Fibroblast of gingiva (primary cell): ENCODE measurements at regions not wholly inside any gene's neighbourhood (a gene's known extent, or its start where the extent isn't known, plus 50 kb on each side); places are given as distances from the start of the nearest gene placed in this dataset.
"Not testable (repeated sequence)": the region's sequence is repeated elsewhere in the genome, so short reads cannot be mapped to it uniquely, and the experiment has no call there.

Experiments
- DNase-seq: peaks from one replicate; pipeline ENCODE4 v3.0.0-alpha.2; 2011; ENCODE audit warnings: low read depth

GRCh38 chr4:177802661-177803060 is 360.4 kb upstream of the AGA start:
- no peak for DNase-seq

DNA sequence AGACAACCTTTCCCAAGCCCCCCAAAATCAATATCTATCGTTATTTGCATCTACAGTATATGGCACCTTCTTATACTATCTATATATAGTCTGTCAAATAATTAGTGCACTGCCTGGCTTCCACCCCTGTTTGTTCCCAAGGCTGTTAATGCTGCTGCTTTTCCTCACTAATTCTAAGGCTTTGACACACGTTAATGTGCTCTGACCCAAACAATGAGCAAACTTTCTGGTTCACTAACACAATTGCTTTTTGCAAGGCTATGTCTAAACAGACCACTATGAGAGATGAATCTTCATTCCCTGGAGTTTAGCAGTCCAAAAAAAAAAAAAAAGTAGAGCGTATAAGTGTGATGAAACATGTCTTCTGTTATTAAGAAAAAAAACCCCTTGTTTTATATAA is 360.9 kb upstream of the AGA start:
- no peak for DNase-seq

GRCh38 chr4:177809791-177810190 is 367.6 kb upstream of the AGA start:
- DNase-seq: no peak

- no peak for DNase-seq
These were observed 368.0 kb upstream of the AGA start for GRCh38 chr4:177810220-177810619.

- DNase-seq: not testable (repeated sequence)
These were observed 376.2 kb upstream of the AGA start for GRCh38 chr4:177818392-177818791.

DNA sequence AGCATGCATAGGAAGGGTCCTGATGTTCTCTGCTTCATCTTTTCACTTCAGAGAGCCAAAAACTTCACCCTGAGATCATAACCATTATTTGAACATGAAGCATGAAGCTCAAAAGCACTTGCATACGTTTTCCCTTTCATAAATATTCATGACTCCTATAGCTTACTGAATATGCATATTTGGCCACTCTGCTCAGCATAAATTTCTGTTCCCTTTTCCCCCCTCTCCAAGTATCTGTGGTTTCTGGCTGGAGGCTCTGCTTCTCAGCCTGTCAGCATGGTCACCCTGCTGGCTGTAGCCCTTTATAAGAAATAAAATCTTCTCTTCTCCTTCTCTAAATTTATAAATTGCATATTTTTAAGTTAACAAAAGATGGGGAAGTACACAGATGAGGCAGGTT is 384.7 kb upstream of the AGA start:
- DNase-seq: no peak

DNA sequence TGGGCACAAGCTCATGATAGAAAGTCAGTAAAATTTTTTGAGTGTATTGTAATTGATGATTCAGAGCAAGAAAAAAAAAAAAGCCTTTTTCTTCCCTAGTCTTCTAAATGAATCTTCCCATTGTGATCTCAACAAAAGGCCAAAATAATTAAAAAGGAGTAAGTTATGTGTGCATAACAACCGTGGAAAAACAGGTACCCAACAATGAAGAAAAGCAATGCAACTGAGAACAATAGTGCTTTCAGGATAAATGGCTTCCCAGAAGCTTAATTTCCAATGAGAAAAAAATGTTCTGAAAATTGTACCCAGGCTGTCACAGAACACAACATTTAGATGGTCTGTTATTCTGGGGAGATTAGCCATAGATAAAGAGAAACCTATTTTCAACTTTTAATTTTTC is 399.0 kb upstream of the AGA start:
- DNase-seq: no peak

DNA sequence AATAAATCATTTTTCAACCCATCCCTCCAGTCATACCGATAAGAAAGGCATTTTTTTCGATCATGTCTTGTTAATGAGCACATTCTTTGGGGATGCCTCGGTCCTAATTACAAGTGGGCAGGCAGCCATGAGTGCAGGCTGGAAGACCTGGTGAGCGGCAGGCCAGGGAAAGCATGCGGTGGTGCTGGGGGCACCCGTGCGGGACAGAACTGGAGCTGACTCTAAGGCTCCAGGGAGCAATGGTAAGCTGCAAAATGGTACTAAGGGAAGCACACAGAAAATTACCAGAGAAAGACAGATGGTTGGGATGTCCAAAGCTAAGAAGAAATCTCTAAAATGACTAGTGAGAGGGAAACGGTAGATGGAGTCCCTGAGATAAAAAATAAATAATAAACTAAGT is 411.0 kb upstream of the AGA start:
- no peak for DNase-seq

DNA sequence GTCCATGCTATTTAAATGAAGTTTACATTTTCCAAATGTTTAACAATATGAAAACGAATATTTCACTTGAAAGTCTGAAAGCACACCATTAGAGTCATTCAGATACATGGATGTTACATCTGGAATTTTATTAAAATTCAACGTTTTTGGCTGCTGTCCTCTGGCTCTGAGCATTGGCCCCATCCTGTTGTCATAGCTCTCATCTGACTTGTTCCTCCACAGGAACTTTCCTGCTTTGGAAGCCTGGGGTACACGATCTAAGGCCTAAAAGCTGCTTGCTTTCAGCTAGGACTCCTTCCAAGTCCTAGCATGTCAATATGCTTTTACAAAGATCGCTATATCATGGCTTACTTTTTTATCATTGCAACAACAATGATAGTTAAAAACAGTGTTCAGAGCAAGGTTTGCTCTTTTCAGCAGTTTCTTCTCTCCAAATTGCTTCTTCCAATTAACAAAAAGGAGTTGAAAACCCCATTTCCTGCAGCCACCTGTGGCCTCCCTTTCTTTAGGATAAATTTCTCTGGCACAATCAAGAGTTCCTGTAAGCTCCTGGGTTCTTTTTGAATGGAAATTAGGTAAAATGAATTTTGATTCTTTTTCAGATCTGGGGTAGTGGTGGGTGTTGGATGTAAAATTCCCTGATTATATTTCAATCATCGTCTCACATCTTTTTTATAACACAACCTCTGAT is 413.4 kb upstream of the AGA start:
- no peak for DNase-seq

DNA sequence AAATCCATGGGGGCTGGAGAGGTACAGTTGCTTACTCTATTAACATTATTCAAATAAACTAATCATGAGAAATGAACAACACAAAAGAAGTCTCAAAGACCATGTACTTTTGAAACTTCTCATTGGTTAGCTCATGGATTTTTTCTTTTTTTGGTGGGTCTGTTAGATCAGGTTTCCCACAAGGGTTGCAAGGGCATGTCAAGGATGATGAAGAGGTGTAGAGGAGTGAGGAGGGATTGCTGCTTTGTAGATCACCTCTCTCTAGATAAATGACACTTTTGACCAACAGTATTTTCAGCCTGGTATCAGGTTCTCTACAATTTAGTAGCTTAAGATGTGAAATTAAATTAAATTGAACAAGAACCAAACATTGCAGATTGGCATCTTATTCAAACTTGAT is 417.9 kb upstream of the AGA start:
- no peak for DNase-seq

DNA sequence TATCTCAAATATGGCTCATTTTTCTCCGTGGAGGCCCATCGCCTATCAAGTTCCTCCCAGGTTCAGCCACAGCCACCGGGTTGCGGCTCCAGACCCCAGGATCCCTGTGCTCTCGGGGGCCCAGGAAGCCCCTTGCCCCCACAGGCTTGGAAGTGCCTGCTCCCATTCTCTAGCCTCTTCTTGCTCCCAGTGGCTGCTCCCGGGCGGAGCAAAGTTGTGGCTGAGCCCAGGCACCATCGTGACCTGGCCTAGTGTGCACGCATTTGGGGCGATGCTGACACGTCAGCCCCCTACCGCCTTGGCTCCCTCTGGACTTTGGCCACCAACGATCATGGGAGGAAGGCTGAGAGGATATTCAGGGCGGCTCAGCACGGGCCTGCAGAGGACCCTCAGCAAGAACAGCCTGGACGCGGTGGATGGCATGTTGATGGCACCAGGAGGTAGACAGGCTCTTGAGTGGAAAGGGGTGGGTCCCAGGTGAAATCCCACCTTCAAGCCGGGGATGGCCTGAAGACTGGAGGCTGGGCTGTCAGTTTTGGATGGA is 419.4 kb upstream of the AGA start:
- no peak for DNase-seq

DNA sequence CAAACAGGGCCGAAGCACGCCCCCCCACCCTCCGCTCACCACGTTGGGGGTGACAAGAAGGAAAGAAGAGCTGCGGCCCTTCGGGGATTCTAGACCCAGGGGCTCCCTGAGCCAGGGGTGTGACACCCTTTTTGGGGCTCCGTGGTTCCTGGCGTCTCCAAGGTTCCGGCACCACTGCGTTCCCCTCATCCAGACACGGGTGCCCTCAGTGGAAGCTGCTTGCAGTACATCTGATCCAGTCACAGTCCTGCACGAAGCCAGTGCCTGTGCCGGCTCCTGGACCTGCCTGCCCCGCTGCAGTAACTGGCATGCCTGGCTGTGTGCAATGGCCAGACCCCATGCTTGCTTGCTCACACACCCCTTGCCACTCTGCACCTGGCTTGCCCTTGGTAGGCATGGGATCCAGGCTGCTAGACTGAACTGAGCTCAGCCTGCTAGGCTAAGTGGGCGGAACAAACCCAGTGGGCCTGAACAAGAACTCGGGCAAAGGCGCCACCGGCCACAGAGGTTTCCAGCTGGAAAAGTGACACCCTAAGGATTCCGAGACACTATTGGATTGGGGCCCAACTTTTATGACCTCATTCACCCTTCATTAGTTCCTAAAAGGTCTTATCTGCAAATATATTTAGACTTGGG is 420.4 kb upstream of the AGA start:
- DNase-seq: no peak

DNA sequence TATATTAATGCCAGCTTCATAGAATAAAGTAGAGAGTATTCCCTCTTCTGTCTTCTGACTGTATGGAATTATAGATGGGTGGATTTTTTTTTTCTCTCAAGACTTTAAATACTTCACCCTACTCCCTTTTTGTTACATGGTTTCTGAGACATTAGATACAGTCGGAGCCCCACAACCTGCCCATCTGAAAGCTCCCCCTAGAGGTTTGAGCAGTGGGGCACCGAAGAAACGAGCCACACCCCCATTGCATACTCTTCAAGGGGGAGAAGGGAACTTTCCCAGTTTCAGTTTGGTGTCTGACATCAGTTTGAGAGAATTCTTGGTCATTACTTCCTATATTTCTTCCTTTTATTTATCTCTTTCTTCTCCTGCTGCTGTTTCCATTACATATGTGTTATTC is 437.6 kb upstream of the AGA start:
- DNase-seq: no peak

DNA sequence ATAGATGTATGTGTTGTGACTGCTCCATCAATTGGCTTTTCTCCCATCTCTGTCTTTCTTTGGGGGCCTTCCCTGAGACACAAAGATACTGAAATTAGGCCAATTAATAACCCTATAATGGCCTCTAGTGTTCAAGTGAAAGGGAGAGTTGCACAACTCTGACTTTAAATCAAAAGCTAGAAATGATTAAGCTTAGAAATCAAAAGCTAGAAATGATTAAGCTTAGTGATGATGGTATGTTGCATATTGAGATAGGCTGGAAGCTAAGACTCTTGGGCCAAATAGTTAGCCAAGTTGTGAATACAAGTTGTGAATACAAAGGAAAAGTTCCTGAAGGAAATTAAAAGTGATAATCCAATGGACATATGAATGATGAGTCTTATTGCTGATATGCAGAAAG is 452.9 kb upstream of the AGA start:
- DNase-seq: no peak

DNA sequence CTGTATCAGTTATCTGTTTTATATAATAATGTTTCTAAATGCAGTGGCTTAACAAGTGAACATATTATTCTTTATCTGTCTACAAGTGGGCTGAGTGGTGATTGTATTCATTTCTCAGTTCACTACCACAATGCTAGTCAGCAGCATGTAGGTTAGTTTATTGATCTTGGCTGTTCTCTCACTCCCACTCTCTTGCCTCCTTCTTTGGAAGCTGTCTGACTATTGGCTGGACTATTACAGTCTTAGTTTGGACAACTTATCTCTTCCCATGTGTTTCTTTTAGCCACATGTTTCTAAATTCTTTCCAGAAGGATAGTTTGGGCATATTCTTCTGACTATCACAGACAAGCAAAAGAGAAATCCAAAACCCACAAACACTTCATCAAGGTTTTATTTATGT is 459.5 kb upstream of the AGA start:
- DNase-seq: no peak

- DNase-seq: no peak
These were observed 460.1 kb upstream of the AGA start for GRCh38 chr4:177902386-177902785.

DNA sequence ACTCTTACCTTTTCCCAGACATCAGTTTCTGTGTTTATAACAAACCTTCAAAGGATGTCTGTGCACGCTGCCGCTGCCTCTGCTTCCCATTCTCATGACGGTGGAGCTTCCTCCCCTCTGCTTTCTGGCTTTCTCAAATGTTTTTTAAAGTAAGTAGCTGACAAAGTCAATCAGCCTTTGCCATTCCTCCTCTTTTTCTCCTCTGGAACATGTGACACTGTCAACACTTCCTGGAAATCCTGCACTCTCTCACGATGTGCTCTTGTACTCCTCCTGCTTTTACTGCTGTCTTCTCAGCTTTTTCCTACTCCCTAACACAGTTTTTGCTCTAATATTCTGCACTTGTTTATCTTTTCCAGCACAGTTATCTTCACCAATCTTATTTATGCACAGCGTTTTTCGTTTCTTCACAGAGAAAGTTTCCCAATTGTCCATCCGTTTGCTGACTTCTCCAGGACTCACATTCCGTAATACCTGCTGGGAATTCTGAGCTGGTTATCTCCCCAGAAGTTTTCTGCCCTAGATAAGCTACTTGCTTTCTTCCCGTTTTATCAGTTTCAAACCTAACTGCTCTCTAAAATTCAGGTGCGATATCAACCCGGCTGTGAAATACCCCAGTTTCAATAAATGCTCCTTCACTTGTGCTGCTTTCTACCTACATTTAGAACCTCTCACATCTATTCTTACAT is 465.6 kb upstream of the AGA start:
- DNase-seq: no peak

GRCh38 chr4:177921715-177922114 is 479.5 kb upstream of the AGA start:
- DNase-seq: no peak

GRCh38 chr4:177923888-177924287 is 481.7 kb upstream of the AGA start:
- DNase-seq: no peak

- DNase-seq: no peak
These were observed 494.8 kb upstream of the AGA start for GRCh38 chr4:177937041-177937440.

GRCh38 chr4:177938226-177938625 is 496.0 kb upstream of the AGA start:
- no peak for DNase-seq

DNA sequence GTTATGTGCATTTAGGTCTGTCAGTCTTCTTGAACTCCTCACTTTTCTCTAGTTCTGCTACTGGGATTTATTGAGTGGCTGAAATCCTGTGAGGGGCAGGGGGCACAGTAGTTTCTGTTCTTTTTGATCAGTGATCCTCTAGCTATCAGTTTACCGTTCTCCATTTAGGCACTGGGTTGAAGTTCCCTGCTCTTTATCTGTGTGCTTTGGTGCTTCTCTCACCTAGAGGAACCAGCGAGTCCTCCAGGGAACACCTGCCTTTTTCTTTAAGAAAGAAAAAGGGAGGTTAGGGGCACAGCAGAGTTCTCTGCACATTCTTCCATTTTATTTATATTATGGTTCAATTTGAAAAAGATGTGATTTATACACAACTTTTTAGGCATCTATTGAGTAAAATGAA is 503.0 kb upstream of the AGA start:
- DNase-seq: no peak

- no peak for DNase-seq
These were observed 505.4 kb upstream of the AGA start for GRCh38 chr4:177947607-177948006.
